Spleen (tissue), 11 donors: ENCODE measurements at regions not wholly inside any gene's neighbourhood (a gene's known extent, or its start where the extent isn't known, plus 50 kb on each side); places are given as distances from the start of the nearest gene placed in this dataset.

Experiments
- DNase-seq: peaks from one replicate; pipeline ENCODE4 v3.0.0-alpha.2; 2020
- H3K27ac ChIP-seq, 8 donors: fragments of 200-600 bp; sonication (generic) in 7 of 8; 1 replicate in 4 of 8; 2 replicates in 4 of 8; pipeline versions ENCODE4 v1.5.0 to v1.8.0; 2016 to 2021; ENCODE audit warnings: inconsistent platforms in 4 of 8, mild to moderate bottlenecking in 4 of 8, moderate library complexity in 1 of 8
- H3K27me3 ChIP-seq, 7 donors: fragments of 200-600 bp; sonication (generic) in 6 of 7; replicated peaks in 1 of 7; 1 replicate in 4 of 7; 2 replicates in 3 of 7; pipeline versions ENCODE4 v1.5.0 to v1.8.0; 2016 to 2021; ENCODE audit warnings: inconsistent platforms in 3 of 7, mild to moderate bottlenecking in 1 of 7
- H3K36me3 ChIP-seq, 6 donors: fragments of 200-600 bp; sonication (generic) in 5 of 6; 1 replicate in 4 of 6; 2 replicates in 2 of 6; pipeline versions ENCODE4 v1.5.0 to v1.8.0; 2016 to 2021; ENCODE audit warnings: inconsistent platforms in 2 of 6
- H3K4me1 ChIP-seq, 6 donors: fragments of 200-600 bp; sonication (generic) in 5 of 6; 1 replicate in 3 of 6; 2 replicates in 3 of 6; pipeline versions ENCODE4 v1.5.0 to v1.8.0; 2016 to 2021; ENCODE audit warnings: inconsistent platforms in 3 of 6
- H3K4me3 ChIP-seq, 8 donors: fragments of 200-600 bp; sonication (generic) in 7 of 8; 1 replicate in 4 of 8; 2 replicates in 4 of 8; pipeline versions ENCODE4 v1.5.0 to v1.8.0; 2016 to 2021; ENCODE audit warnings: inconsistent platforms in 4 of 8, mild to moderate bottlenecking in 4 of 8, moderate library complexity in 2 of 8
- H3K9me3 ChIP-seq, 8 donors: fragments of 200-600 bp; sonication (generic) in 7 of 8; 1 replicate in 4 of 8; 2 replicates in 4 of 8; pipeline versions ENCODE4 v1.5.0 to v1.8.0; 2016 to 2021; ENCODE audit warnings: inconsistent platforms in 4 of 8
- POLR2A ChIP-seq, 3 donors: fragments of 450-650 bp; IDR thresholded peaks; one replicate each; pipeline ENCODE4 v1.5.1; 2017; ENCODE audit warnings: antibody characterized with exemption in 3 of 3, mild to moderate bottlenecking in 1 of 3
- POLR2AphosphoS5 ChIP-seq, 3 donors: sonication (generic); formaldehyde crosslinking; IDR thresholded peaks; one replicate each; pipeline ENCODE4 v1.5.1; 2017; ENCODE audit warnings: antibody characterized with exemption in 3 of 3
- WGBS, 5 donors: extraction: QIAGEN DNeasy Blood & Tissue Kit in 3 of 5; methylation state at CpG; one replicate each; pipeline versions ENCODE4 v1.1.5 to v1.1.7; 2013 to 2018; 5-methylcytosine and 5-hydroxymethylcytosine counted together
- intact Hi-C: fragments of 100-400 bp; cut with DNase I; formaldehyde crosslinking; loops from one replicate; pipeline ENCODE4 v1.15.0; 2023; ENCODE audit warnings: low total_unique reads
- TF ChIP-seq, protein P1 (sequence below), 11 experiments: fragments of 200-600 bp in 7 of 11; fragments of 450-650 bp in 4 of 11; sonication (generic) in 4 of 11; IDR thresholded peaks in 8 of 11; conservative IDR thresholded peaks in 3 of 11; 1 replicate in 7 of 11; 2 replicates in 4 of 11; pipeline versions ENCODE4 v1.4.0 to v1.8.0; 2016 to 2021; ENCODE audit warnings: antibody characterized with exemption in 11 of 11, inconsistent platforms in 4 of 11, mild to moderate bottlenecking in 1 of 11
- donor health status: healthy with polysubstance abuse.
- donor health status: DM: no; HTN: no; CAD: no; lungs with moderate emphysema.
- donor health status: DM: no; HTN: no; CAD: no.
- donor health status: Bipolar disorder and iron deficiency.
- donor health status: healthy.
- donor health status: DM: no; HTN: no; CAD: no.
- donor health status: DM: yes; HTN: yes; CAD: no.

DNA sequence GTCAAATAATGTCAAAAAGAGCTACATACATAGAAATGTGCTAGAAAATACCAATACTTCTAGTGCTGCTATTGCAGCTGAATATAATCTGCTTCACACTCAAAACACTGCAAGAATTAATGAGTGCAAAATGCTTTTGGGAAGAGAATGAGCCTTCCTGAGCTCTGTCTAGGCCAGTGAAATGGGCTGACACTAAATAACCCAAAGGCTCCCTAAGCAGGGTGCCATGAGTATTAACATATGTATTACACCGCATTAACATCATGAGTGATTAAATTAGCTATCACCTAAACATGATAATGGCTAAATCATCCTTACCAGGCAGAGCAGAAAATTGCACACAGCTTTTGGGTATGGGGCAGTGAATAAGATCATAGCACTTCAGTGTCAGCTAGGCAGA, 806.3 kb upstream of the NECTIN3 start:
- Histone ChIP-seq H3K4me1 (no peaks in the 10 kb centered on the region), H3K4me3 (no peak overlapping the region), H3K36me3 (no peaks in the 10 kb centered on the region), H3K9me3 (no peaks in the 10 kb centered on the region), H3K27ac (no peak overlapping the region), H3K27me3 (no peaks in the 10 kb centered on the region)
- 58 to 74% (median 66%) methylated on average over 1 of the region's 1 CpG for WGBS, 5 donors
- DNase-seq, result no peak
- intact Hi-C loops, result no loop called here
- TF ChIP-seq, protein P1, sequence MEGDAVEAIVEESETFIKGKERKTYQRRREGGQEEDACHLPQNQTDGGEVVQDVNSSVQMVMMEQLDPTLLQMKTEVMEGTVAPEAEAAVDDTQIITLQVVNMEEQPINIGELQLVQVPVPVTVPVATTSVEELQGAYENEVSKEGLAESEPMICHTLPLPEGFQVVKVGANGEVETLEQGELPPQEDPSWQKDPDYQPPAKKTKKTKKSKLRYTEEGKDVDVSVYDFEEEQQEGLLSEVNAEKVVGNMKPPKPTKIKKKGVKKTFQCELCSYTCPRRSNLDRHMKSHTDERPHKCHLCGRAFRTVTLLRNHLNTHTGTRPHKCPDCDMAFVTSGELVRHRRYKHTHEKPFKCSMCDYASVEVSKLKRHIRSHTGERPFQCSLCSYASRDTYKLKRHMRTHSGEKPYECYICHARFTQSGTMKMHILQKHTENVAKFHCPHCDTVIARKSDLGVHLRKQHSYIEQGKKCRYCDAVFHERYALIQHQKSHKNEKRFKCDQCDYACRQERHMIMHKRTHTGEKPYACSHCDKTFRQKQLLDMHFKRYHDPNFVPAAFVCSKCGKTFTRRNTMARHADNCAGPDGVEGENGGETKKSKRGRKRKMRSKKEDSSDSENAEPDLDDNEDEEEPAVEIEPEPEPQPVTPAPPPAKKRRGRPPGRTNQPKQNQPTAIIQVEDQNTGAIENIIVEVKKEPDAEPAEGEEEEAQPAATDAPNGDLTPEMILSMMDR (IDR thresholded peaks at IDR 0.05 in 8 of 11, conservative IDR thresholded peaks at IDR 0.05 in 3 of 11), result no peak
- TF ChIP-seq POLR2A (IDR thresholded peaks at IDR 0.05), result no peak
- TF ChIP-seq POLR2AphosphoS5 (IDR thresholded peaks at IDR 0.05), result no peak

DNA sequence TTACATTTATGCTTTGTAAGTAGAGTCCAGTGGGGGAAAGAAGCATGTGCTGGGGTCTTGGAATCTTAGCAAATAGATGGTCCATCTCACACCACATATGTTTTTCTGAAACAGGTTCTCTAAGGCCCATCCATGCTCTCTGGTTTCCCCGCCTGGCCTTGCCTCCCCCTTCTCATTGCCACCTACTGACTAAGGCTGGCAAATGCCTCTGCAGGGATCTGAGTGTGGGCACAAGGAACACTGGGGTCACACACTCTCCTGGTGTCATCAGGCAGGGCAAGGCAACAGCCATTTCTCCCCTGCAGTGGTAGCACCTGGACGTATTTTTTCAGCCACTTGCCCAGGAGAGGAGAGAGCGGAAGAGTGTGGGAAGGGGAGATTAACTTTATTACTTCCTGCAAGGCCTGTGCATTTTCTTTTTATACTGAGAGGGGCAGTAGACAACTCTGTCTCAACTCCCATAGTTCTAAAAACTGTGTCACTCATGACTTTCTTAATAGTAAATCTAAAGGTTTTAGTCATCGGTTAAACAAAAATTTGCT, 804.2 kb upstream of the NECTIN3 start:
- TF ChIP-seq POLR2AphosphoS5 (IDR thresholded peaks at IDR 0.05), result no peak
- TF ChIP-seq POLR2A (IDR thresholded peaks at IDR 0.05), result no peak
- TF ChIP-seq, protein P1 (IDR thresholded peaks at IDR 0.05 in 8 of 11, conservative IDR thresholded peaks at IDR 0.05 in 3 of 11), result no peak
- intact Hi-C loops, result no loop called here
- Histone ChIP-seq H3K36me3 (no peaks in the 10 kb centered on the region), H3K9me3 (no peaks in the 10 kb centered on the region), H3K27ac (no peak overlapping the region), H3K4me3 (no peak overlapping the region), H3K4me1 (no peaks in the 10 kb centered on the region), H3K27me3 (no peaks in the 10 kb centered on the region)
- 66 to 78% (median 67%) methylated on average over 4 of the region's 4 CpGs for WGBS, 5 donors
- no peak for DNase-seq

DNA sequence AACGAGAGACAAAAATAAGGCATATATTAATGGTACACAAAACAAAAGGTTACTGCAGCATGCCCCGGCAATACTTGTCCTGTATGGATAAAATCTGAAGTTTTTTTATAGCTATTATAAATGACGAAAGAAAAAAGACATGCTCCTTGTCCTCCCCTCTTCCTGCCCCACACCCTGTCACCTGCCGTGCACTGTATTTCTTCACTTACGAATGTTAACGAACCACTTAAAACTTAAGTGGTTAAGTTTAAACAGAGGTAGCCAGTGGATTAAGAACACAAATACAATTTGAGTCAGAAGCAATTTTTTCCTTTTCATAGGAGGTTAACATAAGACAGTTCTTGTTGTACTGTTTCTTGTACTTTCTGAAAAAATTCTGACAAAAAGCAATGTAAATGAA, 799.1 kb upstream of the NECTIN3 start:
- Histone ChIP-seq H3K36me3 (no peaks in the 10 kb centered on the region), H3K9me3 (no peaks in the 10 kb centered on the region), H3K27ac (no peak overlapping the region), H3K4me1 (no peaks in the 10 kb centered on the region), H3K4me3 (no peak overlapping the region), H3K27me3 (no peaks in the 10 kb centered on the region)
- WGBS, 5 donors, result 74 to 83% (median 81%) methylated on average over 6 of the region's 6 CpGs
- intact Hi-C loops, result no loop called here
- TF ChIP-seq POLR2A (IDR thresholded peaks at IDR 0.05) (no peak), POLR2AphosphoS5 (IDR thresholded peaks at IDR 0.05) (no peak)
- TF ChIP-seq, protein P1 (IDR thresholded peaks at IDR 0.05 in 8 of 11, conservative IDR thresholded peaks at IDR 0.05 in 3 of 11), result no peak
- no peak for DNase-seq

DNA sequence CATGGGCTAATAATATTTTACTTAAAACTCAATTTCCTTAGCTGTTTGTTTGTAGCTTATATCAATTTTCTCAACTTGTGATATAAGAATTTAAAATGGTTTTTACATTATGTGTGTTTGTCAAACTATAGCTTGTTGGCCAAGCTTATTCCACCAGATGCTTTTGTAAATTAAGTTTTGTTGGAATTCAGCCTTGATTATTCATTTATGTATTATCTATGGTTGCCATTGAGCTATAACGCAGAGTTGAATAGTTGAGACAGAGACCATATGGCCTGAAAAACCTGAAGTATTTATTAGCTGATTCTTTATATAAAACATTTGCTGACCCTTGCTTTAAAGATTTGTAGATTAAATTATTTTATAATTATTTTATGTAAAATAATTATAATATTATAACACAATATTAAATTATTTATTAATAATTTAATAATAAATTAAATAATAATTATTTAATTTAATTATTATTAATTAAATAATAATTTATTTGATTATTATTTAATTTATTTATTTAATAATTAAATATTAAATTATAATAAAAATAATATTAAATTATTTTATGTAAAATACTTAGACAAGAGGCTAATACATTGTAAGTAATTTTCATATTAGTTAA, 779.6 kb upstream of the NECTIN3 start:
- H3K27ac ChIP-seq, result no peak overlapping the region
- DNase-seq, result no peak
- no peak overlapping the region for H3K4me3 ChIP-seq
- H3K36me3 ChIP-seq, result no peaks in the 10 kb centered on the region
- H3K4me1 ChIP-seq, result no peaks in the 10 kb centered on the region
- H3K27me3 ChIP-seq, result no peaks in the 10 kb centered on the region
- H3K9me3 ChIP-seq, result peaks cover 0 to 33% (median 25%) of the 10 kb centered on the region in 8 donors
- TF ChIP-seq, protein P1 (IDR thresholded peaks at IDR 0.05 in 8 of 11, conservative IDR thresholded peaks at IDR 0.05 in 3 of 11), result no peak
- TF ChIP-seq POLR2A (IDR thresholded peaks at IDR 0.05), result no peak
- no peak for TF ChIP-seq POLR2AphosphoS5 (IDR thresholded peaks at IDR 0.05)
- intact Hi-C loops, result no loop called here
- WGBS, 5 donors, result 89 to 97% (median 95%) methylated on average over 1 of the region's 1 CpG
